IMR-90 (cell line): ENCODE measurements at regions not wholly inside any gene's neighbourhood (a gene's known extent, or its start where the extent isn't known, plus 50 kb on each side); places are given as distances from the start of the nearest gene placed in this dataset.

ENCODE experiments used
- ATAC-seq: fragments of 200-7000 bp; cut with Tn5 transposase; 2 replicates; pipeline ENCODE4 v1.9.1; 2020; ENCODE audit warnings: low read depth, mild to moderate bottlenecking, moderate library complexity
- BruUV-seq: library from RNA; stranded (reverse); fragments of 400-500 nt; replicated peaks from 2 replicates; lab custom pipeline; 2021; lab: Mats Ljungman, UMichigan
- CTCF ChIA-PET: fragments of 300-600 bp; formaldehyde crosslinking; extraction: SDS; loops from one replicate; lab custom pipeline; 2021; ENCODE audit warnings: antibody characterized with exemption; lab: Yijun Ruan, JAX
- POLR2A ChIA-PET: fragments of 300-600 bp; sonication (Branson Sonifier 250); formaldehyde crosslinking; loops from one replicate; lab custom pipeline; 2022; ENCODE audit warnings: antibody characterized with exemption; ENCODE audit not compliant: unreplicated experiment; lab: Charles Lee
- DNase-seq: peaks from one replicate; pipeline ENCODE4 v3.0.0; 2013
- H2AFZ ChIP-seq: replicated peaks from 2 replicates; pipeline ENCODE3; 2013; ENCODE audit warnings: low read length, mild to moderate bottlenecking; ENCODE audit not compliant: poor library complexity
- H2AK5ac ChIP-seq: 2 replicates; pipeline ENCODE4 v1.6.1; 2013; ENCODE audit warnings: low read depth, low read length, inconsistent platforms
- H2AK9ac ChIP-seq: replicated peaks from 2 replicates; pipeline ENCODE3; 2013; ENCODE audit warnings: mild to moderate bottlenecking, low read depth, low read length, moderate library complexity; ENCODE audit not compliant: poor library complexity
- H2BK120ac ChIP-seq: 2 replicates; pipeline ENCODE4 v1.6.1; 2013; ENCODE audit warnings: low read depth, low read length, inconsistent platforms
- H2BK15ac ChIP-seq: 3 replicates; pipeline ENCODE4 v1.6.1; 2013; ENCODE audit warnings: low read depth, low read length, inconsistent platforms
- H2BK20ac ChIP-seq: 2 replicates; pipeline ENCODE4 v1.6.1; 2013; ENCODE audit warnings: low read depth, mild to moderate bottlenecking, inconsistent platforms, low read length, moderate library complexity
- H2BK5ac ChIP-seq: 2 replicates; pipeline ENCODE4 v1.6.1; 2013; ENCODE audit warnings: mild to moderate bottlenecking, low read depth, low read length, inconsistent platforms; ENCODE audit not compliant: poor library complexity, severe bottlenecking
- H3K14ac ChIP-seq: replicated peaks from 2 replicates; pipeline ENCODE4 v1.6.1; 2013; ENCODE audit warnings: low read depth, low read length, inconsistent platforms
- H3K18ac ChIP-seq: 2 replicates; pipeline ENCODE4 v1.6.1; 2013; ENCODE audit warnings: low read depth, low read length, control low read depth
- H3K23ac ChIP-seq: 2 replicates; pipeline ENCODE4 v1.6.1; 2013; ENCODE audit warnings: low read depth, low read length, inconsistent platforms
- H3K27ac ChIP-seq: 2 replicates; pipeline ENCODE4 v1.5.1; 2013; ENCODE audit warnings: mild to moderate bottlenecking, control low read depth, low read length; ENCODE audit not compliant: insufficient read depth
- H3K27me3 ChIP-seq: 2 replicates; pipeline ENCODE4 v1.6.1; 2013; ENCODE audit warnings: low read length; ENCODE audit not compliant: control insufficient read depth, insufficient read depth
- H3K36me3 ChIP-seq: 2 replicates; pipeline ENCODE4 v1.6.1; 2013; ENCODE audit warnings: low read length, mixed read lengths; ENCODE audit not compliant: control insufficient read depth, insufficient read depth
- H3K4ac ChIP-seq: 2 replicates; pipeline ENCODE4 v1.6.1; 2013; ENCODE audit warnings: low read depth, low read length, inconsistent platforms
- H3K4me1 ChIP-seq: 2 replicates; pipeline ENCODE4 v1.6.1; 2013; ENCODE audit warnings: low read length, mixed read lengths; ENCODE audit not compliant: control insufficient read depth, insufficient read depth
- H3K4me2 ChIP-seq: 2 replicates; pipeline ENCODE4 v1.6.1; 2013; ENCODE audit warnings: low read depth, mild to moderate bottlenecking, control low read depth, low read length, moderate library complexity
- H3K4me3 ChIP-seq: 2 replicates; pipeline ENCODE4 v1.5.1; 2013; ENCODE audit warnings: low read depth, mild to moderate bottlenecking, control low read depth, low read length, moderate library complexity; ENCODE audit not compliant: insufficient read depth
- H3K56ac ChIP-seq: 2 replicates; pipeline ENCODE4 v1.6.1; 2013; ENCODE audit warnings: low read length, inconsistent platforms; ENCODE audit not compliant: insufficient read depth; ENCODE audit errors: extremely low read depth
- H3K79me1 ChIP-seq, 2 experiments: 2 replicates each; pipeline ENCODE4 v1.6.1; 2013; ENCODE audit warnings: low read length in 2 of 2, inconsistent platforms in 1 of 2, low read depth in 1 of 2
- H3K9ac ChIP-seq: 2 replicates; pipeline ENCODE4 v1.6.1; 2013; ENCODE audit warnings: low read depth, low read length, control low read depth
- H3K9me1 ChIP-seq: 2 replicates; pipeline ENCODE4 v1.6.1; 2013; ENCODE audit warnings: low read length, inconsistent platforms; ENCODE audit not compliant: insufficient read depth
- H3K9me3 ChIP-seq: 2 replicates; pipeline ENCODE4 v1.6.1; 2013; ENCODE audit warnings: low read length; ENCODE audit not compliant: control insufficient read depth, insufficient read depth
- H4K20me1 ChIP-seq: 2 replicates; pipeline ENCODE4 v1.6.1; 2013; ENCODE audit warnings: low read length, inconsistent platforms; ENCODE audit not compliant: insufficient read depth
- H4K5ac ChIP-seq: 2 replicates; pipeline ENCODE4 v1.6.1; 2013; ENCODE audit warnings: mild to moderate bottlenecking, low read depth, low read length, control low read depth
- H4K8ac ChIP-seq, 2 experiments: 2 replicates each; pipeline ENCODE4 v1.6.1; 2013; ENCODE audit warnings: low read depth in 2 of 2, low read length in 2 of 2, control low read depth in 1 of 2, inconsistent platforms in 1 of 2
- H4K91ac ChIP-seq: 2 replicates; pipeline ENCODE4 v1.6.1; 2013; ENCODE audit warnings: low read depth, low read length, inconsistent platforms; ENCODE audit not compliant: insufficient read depth
- BHLHE40 ChIP-seq: fragments of 150-350 bp; IDR thresholded peaks from 2 replicates; pipeline ENCODE4 v1.6.1; 2016; ENCODE audit warnings: mild to moderate bottlenecking, low read depth, low read length
- CEBPB ChIP-seq: IDR thresholded peaks from 2 replicates; pipeline ENCODE4 v1.6.1; 2012; ENCODE audit warnings: low read depth, low read length, improper control_type of control experiment
- CHD1 ChIP-seq: IDR thresholded peaks from 2 replicates; pipeline ENCODE4 v1.6.1; 2012; ENCODE audit warnings: low read depth, low read length, improper control_type of control experiment
- FOS ChIP-seq: fragments of 150-350 bp; IDR thresholded peaks from 2 replicates; pipeline ENCODE4 v1.6.1; 2016; ENCODE audit warnings: low read depth, low read length
- MAFK ChIP-seq: IDR thresholded peaks from 2 replicates; pipeline ENCODE4 v1.6.1; 2012; ENCODE audit warnings: low read depth, low read length, improper control_type of control experiment
- MAZ ChIP-seq: IDR thresholded peaks from 2 replicates; pipeline ENCODE4 v1.6.1; 2012; ENCODE audit warnings: low read depth, mild to moderate bottlenecking, low read length, improper control_type of control experiment, moderate library complexity, borderline replicate concordance
- POLR2A ChIP-seq: IDR thresholded peaks from 2 replicates; pipeline ENCODE4 v1.6.1; 2012; ENCODE audit warnings: mild to moderate bottlenecking, low read depth, low read length
- RAD21 ChIP-seq: IDR thresholded peaks from 2 replicates; pipeline ENCODE4 v1.6.1; 2012; ENCODE audit warnings: low read length, improper control_type of control experiment
- RCOR1 ChIP-seq: IDR thresholded peaks from 2 replicates; pipeline ENCODE4 v1.6.1; 2012; ENCODE audit warnings: mild to moderate bottlenecking, low read length, improper control_type of control experiment; ENCODE audit not compliant: insufficient replicate concordance
- RFX5 ChIP-seq: IDR thresholded peaks from 2 replicates; pipeline ENCODE4 v1.8.0; 2012; ENCODE audit warnings: low read depth, mild to moderate bottlenecking, low read length, moderate library complexity
- SMC3 ChIP-seq: fragments of 150-350 bp; IDR thresholded peaks from 2 replicates; pipeline ENCODE4 v1.6.1; 2016; ENCODE audit warnings: low read depth, mild to moderate bottlenecking, antibody characterized with exemption, low read length, moderate library complexity
- WGBS, 2 experiments: methylation state at CpG; one replicate each; pipeline versions ENCODE4 v1.1.5 to v1.1.7; 2013; ENCODE audit warnings: missing lambda C conversion rate in 2 of 2; ENCODE audit not compliant: insufficient read length in 1 of 2; ENCODE audit errors: extremely low coverage in 2 of 2; 5-methylcytosine and 5-hydroxymethylcytosine counted together
- dilution Hi-C: fragments of 300-500 bp; cut with HindIII; formaldehyde crosslinking; loops from one replicate; pipeline ENCODE4 v1.14.3; 2018; ENCODE audit warnings: low sequenced_read_pairs; ENCODE audit not compliant: unreplicated experiment
- in situ Hi-C: fragments of 300-500 bp; cut with MboI; formaldehyde crosslinking; loops from 3 replicates; pipeline ENCODE4 v1.14.3; 2019; ENCODE audit warnings: low sequenced_read_pairs, inconsistent platforms, mixed read lengths
- intact Hi-C: fragments of 100-400 bp; cut with micrococcal nuclease; formaldehyde crosslinking; loops from 2 replicates; pipeline ENCODE4 v1.10.0; 2022
- TF ChIP-seq, protein P1 (sequence below): fragments of 150-350 bp; IDR thresholded peaks from 2 replicates; pipeline ENCODE4 v1.6.1; 2017; ENCODE audit warnings: mild to moderate bottlenecking, antibody characterized with exemption, low read length, low read depth
- TF ChIP-seq, protein P2 (sequence below): fragments of 150-350 bp; IDR thresholded peaks from 2 replicates; pipeline ENCODE4 v1.6.1; 2016; ENCODE audit warnings: low read depth, mild to moderate bottlenecking, low read length, moderate library complexity, borderline replicate concordance

DNA sequence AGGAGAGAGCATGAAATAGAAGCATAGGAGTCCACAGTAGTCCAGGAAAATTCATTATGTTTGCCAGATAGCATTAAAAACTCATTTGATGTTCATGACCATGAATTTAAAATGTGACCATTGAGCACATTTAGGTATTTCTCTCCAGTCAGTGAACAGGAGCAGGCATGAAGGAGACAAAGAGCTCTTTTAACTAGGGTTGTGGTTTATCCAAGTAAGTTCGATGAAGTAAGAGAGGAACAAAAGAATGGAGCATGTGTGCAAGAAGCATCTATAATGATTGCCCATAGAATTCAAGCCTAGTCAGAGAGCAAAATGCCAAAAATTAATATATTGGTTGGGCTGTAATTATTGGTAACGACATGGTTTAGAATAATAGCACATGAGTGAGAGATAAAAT is 342.1 kb upstream of the CCDC54 start:
- ChIA-PET CTCF (no interaction called here), POLR2A (no interaction called here)
- Histone ChIP-seq H3K9me3 (peaks cover 2% of the 10 kb centered on the region; the same call in 1 of the 2 replicates), H3K4me2 (no peak overlapping the region), H2BK20ac (no peak overlapping the region), H3K36me3 (no peaks in the 10 kb centered on the region), H4K20me1 (no peaks in the 10 kb centered on the region), H2AK5ac (no peak overlapping the region), H3K56ac (no peak overlapping the region), H2BK120ac (no peak overlapping the region), H3K23ac (no peak overlapping the region), H3K79me1 (no peaks in the 10 kb centered on the region), H2BK15ac (no peak overlapping the region), H3K9ac (no peak overlapping the region), H3K27ac (no peak overlapping the region), H2AFZ (no peak overlapping the region), H4K91ac (no peak overlapping the region), H3K4ac (no peak overlapping the region), H2BK5ac (no peak overlapping the region), H3K18ac (no peak overlapping the region), H4K5ac (no peak overlapping the region), H3K27me3 (no peaks in the 10 kb centered on the region), H3K4me3 (no peak overlapping the region), H3K9me1 (no peaks in the 10 kb centered on the region), H3K14ac (no peak overlapping the region), H3K4me1 (no peaks in the 10 kb centered on the region), H2AK9ac (no peak overlapping the region), H4K8ac (no peak overlapping the region)
- intact Hi-C loops, result no loop called here
- DNase-seq, result no peak
- no peak for ATAC-seq
- TF ChIP-seq BHLHE40 (no peak), CEBPB (no peak), RFX5 (no peak), SMC3 (no peak), POLR2A (no peak), RAD21 (no peak), MAZ (no peak), FOS (no peak), MAFK (no peak), CHD1 (no peak), RCOR1 (no peak)
- TF ChIP-seq, protein P1, sequence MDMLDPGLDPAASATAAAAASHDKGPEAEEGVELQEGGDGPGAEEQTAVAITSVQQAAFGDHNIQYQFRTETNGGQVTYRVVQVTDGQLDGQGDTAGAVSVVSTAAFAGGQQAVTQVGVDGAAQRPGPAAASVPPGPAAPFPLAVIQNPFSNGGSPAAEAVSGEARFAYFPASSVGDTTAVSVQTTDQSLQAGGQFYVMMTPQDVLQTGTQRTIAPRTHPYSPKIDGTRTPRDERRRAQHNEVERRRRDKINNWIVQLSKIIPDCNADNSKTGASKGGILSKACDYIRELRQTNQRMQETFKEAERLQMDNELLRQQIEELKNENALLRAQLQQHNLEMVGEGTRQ, result no peak
- TF ChIP-seq, protein P2, sequence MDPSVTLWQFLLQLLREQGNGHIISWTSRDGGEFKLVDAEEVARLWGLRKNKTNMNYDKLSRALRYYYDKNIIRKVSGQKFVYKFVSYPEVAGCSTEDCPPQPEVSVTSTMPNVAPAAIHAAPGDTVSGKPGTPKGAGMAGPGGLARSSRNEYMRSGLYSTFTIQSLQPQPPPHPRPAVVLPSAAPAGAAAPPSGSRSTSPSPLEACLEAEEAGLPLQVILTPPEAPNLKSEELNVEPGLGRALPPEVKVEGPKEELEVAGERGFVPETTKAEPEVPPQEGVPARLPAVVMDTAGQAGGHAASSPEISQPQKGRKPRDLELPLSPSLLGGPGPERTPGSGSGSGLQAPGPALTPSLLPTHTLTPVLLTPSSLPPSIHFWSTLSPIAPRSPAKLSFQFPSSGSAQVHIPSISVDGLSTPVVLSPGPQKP, result no peak
- in situ Hi-C loops, result no loop called here
- dilution Hi-C loops, result no loop called here
- WGBS, 2 experiments, result no CpG with 5 or more reads among the region's 2 CpGs
- BruUV-seq, result no TSS peak
